H9 (cell line): ENCODE measurements at regions not wholly inside any gene's neighbourhood (a gene's known extent, or its start where the extent isn't known, plus 50 kb on each side); places are given as distances from the start of the nearest gene placed in this dataset.

Experiments used
- DNase-seq: peaks from one replicate; pipeline ENCODE4 v3.0.0-alpha.2; 2017
- H2AFZ ChIP-seq: one replicate; pipeline ENCODE4 v1.6.1; 2013; ENCODE audit warnings: mild to moderate bottlenecking, low read length, control low read depth, moderate library complexity
- H2AK5ac ChIP-seq: 2 replicates; pipeline ENCODE4 v1.6.1; 2013; ENCODE audit warnings: low read length, control low read depth, mixed read lengths; ENCODE audit not compliant: insufficient read length
- H2BK120ac ChIP-seq: one replicate; pipeline ENCODE4 v1.6.1; 2013; ENCODE audit warnings: low read depth, mild to moderate bottlenecking, low read length, control low read depth, inconsistent platforms; ENCODE audit not compliant: poor library complexity, severe bottlenecking
- H2BK12ac ChIP-seq: 2 replicates; pipeline ENCODE4 v1.6.1; 2013; ENCODE audit warnings: low read length, control low read depth, mixed read lengths, low read depth; ENCODE audit not compliant: insufficient read length
- H2BK15ac ChIP-seq: 2 replicates; pipeline ENCODE4 v1.6.1; 2013; ENCODE audit warnings: low read depth, low read length, control low read depth
- H2BK20ac ChIP-seq: one replicate; pipeline ENCODE4 v1.6.1; 2013; ENCODE audit warnings: low read depth, mild to moderate bottlenecking, low read length, control low read depth, inconsistent platforms; ENCODE audit not compliant: poor library complexity, severe bottlenecking
- H2BK5ac ChIP-seq: 2 replicates; pipeline ENCODE4 v1.6.1; 2013; ENCODE audit warnings: low read length, control low read depth, mixed read lengths; ENCODE audit not compliant: insufficient read length
- H3K14ac ChIP-seq: 2 replicates; pipeline ENCODE4 v1.6.1; 2013; ENCODE audit warnings: low read length, control low read depth; ENCODE audit not compliant: insufficient read depth
- H3K18ac ChIP-seq: 2 replicates; pipeline ENCODE4 v1.6.1; 2013; ENCODE audit warnings: low read depth, mild to moderate bottlenecking, mixed read lengths, low read length, control low read depth; ENCODE audit not compliant: insufficient read length
- H3K23ac ChIP-seq: 2 replicates; pipeline ENCODE4 v1.6.1; 2013; ENCODE audit warnings: low read length, control low read depth, mixed read lengths, low read depth; ENCODE audit not compliant: insufficient read length
- H3K23me2 ChIP-seq: 2 replicates; pipeline ENCODE4 v1.6.1; 2013; ENCODE audit warnings: low read depth, mild to moderate bottlenecking, mixed read lengths, low read length, control low read depth; ENCODE audit not compliant: insufficient read length, poor library complexity, severe bottlenecking
- H3K27ac ChIP-seq: 2 replicates; pipeline ENCODE4 v1.5.1; 2013; ENCODE audit warnings: low read length, control low read depth, mixed read lengths, low read depth; ENCODE audit not compliant: insufficient read length
- H3K27me3 ChIP-seq: 2 replicates; pipeline ENCODE4 v1.6.1; 2013; ENCODE audit warnings: low read length, control low read depth, inconsistent platforms; ENCODE audit not compliant: insufficient read depth
- H3K4ac ChIP-seq: 2 replicates; pipeline ENCODE4 v1.6.1; 2013; ENCODE audit warnings: low read depth, mild to moderate bottlenecking, control low read depth, inconsistent platforms, low read length, moderate library complexity
- H3K4me1 ChIP-seq: 2 replicates; pipeline ENCODE4 v1.6.1; 2013; ENCODE audit warnings: low read length, control low read depth, inconsistent platforms; ENCODE audit not compliant: insufficient read depth
- H3K4me2 ChIP-seq: 2 replicates; pipeline ENCODE4 v1.6.1; 2013; ENCODE audit warnings: low read length, control low read depth, mixed read lengths; ENCODE audit not compliant: insufficient read length, insufficient read depth
- H3K56ac ChIP-seq: 2 replicates; pipeline ENCODE4 v1.6.1; 2013; ENCODE audit warnings: low read depth, mild to moderate bottlenecking, mixed read lengths, low read length, control low read depth; ENCODE audit not compliant: insufficient read length
- H3K79me1 ChIP-seq: 2 replicates; pipeline ENCODE4 v1.6.1; 2013; ENCODE audit warnings: low read depth, mild to moderate bottlenecking, moderate library complexity, low read length, control low read depth, inconsistent platforms; ENCODE audit not compliant: insufficient read depth, poor library complexity, severe bottlenecking
- H3K79me2 ChIP-seq: 2 replicates; pipeline ENCODE4 v1.6.1; 2013; ENCODE audit warnings: low read length, control low read depth, inconsistent platforms; ENCODE audit not compliant: insufficient read depth
- H3K9ac ChIP-seq: 2 replicates; pipeline ENCODE4 v1.6.1; 2013; ENCODE audit warnings: low read length, control low read depth, mixed read lengths; ENCODE audit not compliant: insufficient read length; ENCODE audit errors: extremely low read depth
- H3K9me3 ChIP-seq: one replicate; pipeline ENCODE4 v1.6.1; 2013; ENCODE audit warnings: low read depth, low read length, inconsistent platforms; ENCODE audit not compliant: control insufficient read depth
- H3T11ph ChIP-seq: one replicate; pipeline ENCODE4 v1.6.1; 2013; ENCODE audit warnings: mild to moderate bottlenecking, low read length, control low read depth, inconsistent platforms
- H4K20me1 ChIP-seq: one replicate; pipeline ENCODE4 v1.6.1; 2013; ENCODE audit not compliant: control insufficient read depth, insufficient read length, insufficient read depth
- H4K5ac ChIP-seq: 2 replicates; pipeline ENCODE4 v1.6.1; 2013; ENCODE audit warnings: low read depth, mild to moderate bottlenecking, mixed read lengths, low read length, control low read depth; ENCODE audit not compliant: insufficient read length
- H4K8ac ChIP-seq: replicated peaks from 2 replicates; pipeline ENCODE4 v1.6.1; 2013; ENCODE audit warnings: low read length, control low read depth, mixed read lengths, low read depth; ENCODE audit not compliant: insufficient read length
- H4K91ac ChIP-seq: 2 replicates; pipeline ENCODE4 v1.6.1; 2013; ENCODE audit warnings: low read depth, mild to moderate bottlenecking, moderate library complexity, mixed read lengths, low read length, control low read depth; ENCODE audit not compliant: insufficient read length
- H3K27ac Mint-ChIP-seq, 3 experiments: 2 replicates in 2 of 3; 3 replicates in 1 of 3; pipeline ENCODE4 v1.8.0; 2020 to 2021; ENCODE audit warnings: mixed read lengths in 3 of 3, mild to moderate bottlenecking in 1 of 3, moderate library complexity in 1 of 3
- H3K27me3 Mint-ChIP-seq: 2 replicates; pipeline ENCODE4 v1.8.0; 2021; ENCODE audit warnings: low read depth, mild to moderate bottlenecking, moderate library complexity, mixed read lengths
- H3K36me3 Mint-ChIP-seq, 3 experiments: 2 replicates in 2 of 3; 3 replicates in 1 of 3; pipeline ENCODE4 v1.8.0; 2020 to 2021; ENCODE audit warnings: low read depth in 3 of 3, mixed read lengths in 3 of 3; ENCODE audit not compliant: insufficient read depth in 1 of 3
- H3K4me1 Mint-ChIP-seq, 2 experiments: 2 replicates each; pipeline ENCODE4 v1.8.0; 2020; ENCODE audit warnings: mixed read lengths in 2 of 2
- H3K4me3 Mint-ChIP-seq, 2 experiments: 2 replicates in 1 of 2; 3 replicates in 1 of 2; pipeline ENCODE4 v1.8.0; 2020 to 2021; ENCODE audit warnings: mild to moderate bottlenecking in 2 of 2, mixed read lengths in 2 of 2, moderate library complexity in 1 of 2
- H3K9me3 Mint-ChIP-seq, 2 experiments: 2 replicates in 1 of 2; 3 replicates in 1 of 2; pipeline ENCODE4 v1.8.0; 2020; ENCODE audit warnings: mild to moderate bottlenecking in 2 of 2, mixed read lengths in 2 of 2, moderate library complexity in 1 of 2
- WGBS: extraction: QIAGEN DNeasy Blood & Tissue Kit; methylation state at CpG from one replicate; pipeline ENCODE4 v1.1.7; 2013; ENCODE audit warnings: missing lambda C conversion rate, low lambda C conversion rate, mixed read lengths; ENCODE audit not compliant: insufficient read length; ENCODE audit errors: extremely low coverage; 5-methylcytosine and 5-hydroxymethylcytosine counted together
- TF ChIP-seq, protein P1 (sequence below): fragments of 200-600 bp; sonication (generic); conservative IDR thresholded peaks from 3 replicates; pipeline ENCODE4 v1.8.0; 2021; ENCODE audit warnings: antibody characterized with exemption, mild to moderate bottlenecking

DNA sequence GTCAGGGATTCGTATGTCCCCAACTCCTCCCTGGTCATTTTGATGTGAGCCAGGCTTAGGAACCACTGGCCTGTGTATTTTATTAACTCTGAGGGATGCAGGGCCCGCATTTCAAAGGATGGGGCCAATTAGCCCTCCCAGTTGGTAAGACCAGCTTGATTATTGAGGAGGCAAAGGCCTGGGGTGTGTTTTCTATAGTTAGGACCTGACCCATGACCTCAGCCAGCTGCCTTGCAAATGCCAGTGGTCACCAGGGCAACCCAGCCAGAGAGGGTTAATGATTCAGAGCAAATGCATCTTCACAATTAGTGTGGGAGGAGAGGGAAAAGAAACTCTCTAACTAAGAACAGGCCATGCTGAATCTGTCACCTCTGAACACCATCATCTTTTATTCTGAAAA is 835.4 kb downstream of the MAFB start:
- Histone ChIP-seq H3K14ac (no peak overlapping the region), H3K56ac (no peak overlapping the region), H2AK5ac (no peak overlapping the region), H2BK12ac (no peak overlapping the region), H3K27me3 (no peaks in the 10 kb centered on the region; the same call in 1 of the 2 replicates), H4K20me1 (no peaks in the 10 kb centered on the region), H3K4me2 (no peak overlapping the region), H3T11ph (no peak overlapping the region), H3K9ac (no peak overlapping the region), H3K79me1 (no peaks in the 10 kb centered on the region), H4K5ac (no peak overlapping the region), H2BK5ac (no peak overlapping the region), H3K27ac (no peak overlapping the region), H3K4ac (no peak overlapping the region), H3K23ac (no peak overlapping the region), H3K23me2 (no peaks in the 10 kb centered on the region), H3K9me3 (no peaks in the 10 kb centered on the region), H3K79me2 (no peaks in the 10 kb centered on the region), H3K18ac (no peak overlapping the region), H4K8ac (no peak overlapping the region), H3K4me1 (no peaks in the 10 kb centered on the region), H4K91ac (no peak overlapping the region), H2BK20ac (no peak overlapping the region), H2BK15ac (no peak overlapping the region), H2BK120ac (no peak overlapping the region), H2AFZ (no peak overlapping the region)
- DNase-seq = no peak
- WGBS = no CpG with 5 or more reads among the region's 2 CpGs
- Mint-ChIP-seq H3K27ac (peak overlapping the region in 1 of 3 experiments; percentile 70; a peak in 1 of 7 replicates), H3K4me1 (peaks cover 24 to 40% of the 10 kb centered on the region in 2 experiments), H3K36me3 (no peaks in the 10 kb centered on the region), H3K27me3 (no peaks in the 10 kb centered on the region), H3K4me3 (no peak overlapping the region), H3K9me3 (no peaks in the 10 kb centered on the region)
- TF ChIP-seq, protein P1, sequence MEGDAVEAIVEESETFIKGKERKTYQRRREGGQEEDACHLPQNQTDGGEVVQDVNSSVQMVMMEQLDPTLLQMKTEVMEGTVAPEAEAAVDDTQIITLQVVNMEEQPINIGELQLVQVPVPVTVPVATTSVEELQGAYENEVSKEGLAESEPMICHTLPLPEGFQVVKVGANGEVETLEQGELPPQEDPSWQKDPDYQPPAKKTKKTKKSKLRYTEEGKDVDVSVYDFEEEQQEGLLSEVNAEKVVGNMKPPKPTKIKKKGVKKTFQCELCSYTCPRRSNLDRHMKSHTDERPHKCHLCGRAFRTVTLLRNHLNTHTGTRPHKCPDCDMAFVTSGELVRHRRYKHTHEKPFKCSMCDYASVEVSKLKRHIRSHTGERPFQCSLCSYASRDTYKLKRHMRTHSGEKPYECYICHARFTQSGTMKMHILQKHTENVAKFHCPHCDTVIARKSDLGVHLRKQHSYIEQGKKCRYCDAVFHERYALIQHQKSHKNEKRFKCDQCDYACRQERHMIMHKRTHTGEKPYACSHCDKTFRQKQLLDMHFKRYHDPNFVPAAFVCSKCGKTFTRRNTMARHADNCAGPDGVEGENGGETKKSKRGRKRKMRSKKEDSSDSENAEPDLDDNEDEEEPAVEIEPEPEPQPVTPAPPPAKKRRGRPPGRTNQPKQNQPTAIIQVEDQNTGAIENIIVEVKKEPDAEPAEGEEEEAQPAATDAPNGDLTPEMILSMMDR = no peak
